SK-N-DZ (cell line): ENCODE measurements at regions not wholly inside any gene's neighbourhood (a gene's known extent, or its start where the extent isn't known, plus 50 kb on each side); places are given as distances from the start of the nearest gene placed in this dataset.

Experiments
- DNase-seq: peaks from one replicate; pipeline ENCODE4 v3.0.0-alpha.2; 2015; ENCODE audit warnings: low spot score

DNA sequence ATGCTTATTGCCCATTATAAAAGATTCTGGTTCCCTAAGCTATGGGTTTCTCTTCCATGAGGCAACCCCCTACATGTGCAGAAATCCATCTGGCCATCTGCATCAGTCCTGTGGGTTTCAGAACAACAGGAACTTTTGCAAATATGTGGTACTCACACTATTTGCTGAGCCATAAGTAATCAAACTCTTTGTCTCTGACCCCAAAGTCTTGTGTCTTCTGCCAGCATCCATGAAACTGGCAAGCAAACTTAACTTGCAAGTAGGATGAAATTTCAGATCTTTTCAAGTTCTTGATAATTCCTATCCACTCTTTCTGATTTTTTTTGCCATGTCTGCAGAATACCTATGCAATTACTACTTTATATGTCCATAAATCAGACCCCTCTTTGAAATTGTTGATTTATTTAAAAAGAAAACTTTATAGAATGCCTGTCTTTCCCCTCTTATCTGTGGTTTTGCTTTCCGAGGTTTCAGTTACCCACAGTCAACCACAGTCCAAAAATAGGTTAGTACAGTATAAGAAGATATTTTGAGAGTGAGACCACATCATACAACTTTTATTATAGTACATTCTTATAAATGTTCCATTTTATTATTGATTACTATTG, 158.4 kb upstream of the IRX3 start:
- no peak for DNase-seq

DNA sequence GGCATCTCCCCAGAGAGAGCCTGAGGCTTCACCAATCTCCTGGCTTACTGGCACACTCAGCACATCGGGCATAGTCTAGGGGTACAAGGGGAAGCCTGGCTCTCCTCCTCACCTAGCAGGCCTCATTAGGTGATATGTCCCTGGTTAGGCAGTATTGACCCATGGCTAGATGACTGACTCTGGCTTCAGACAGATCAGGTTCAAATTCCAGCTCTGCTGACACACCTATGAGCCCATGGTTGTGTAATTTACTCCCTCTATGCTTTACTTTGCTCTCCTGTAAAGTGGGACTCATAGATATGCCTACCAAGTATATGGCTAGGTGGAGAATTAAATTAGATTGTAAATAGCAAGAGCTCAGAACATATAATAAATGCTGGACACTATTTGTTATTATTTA, 157.3 kb upstream of the IRX3 start:
- DNase-seq: no peak

- DNase-seq: no peak
Observed at GRCh38 chr16:54443352-54443751, 156.8 kb upstream of the IRX3 start.

GRCh38 chr16:54442864-54443263, 156.3 kb upstream of the IRX3 start:
- no peak for DNase-seq

DNA sequence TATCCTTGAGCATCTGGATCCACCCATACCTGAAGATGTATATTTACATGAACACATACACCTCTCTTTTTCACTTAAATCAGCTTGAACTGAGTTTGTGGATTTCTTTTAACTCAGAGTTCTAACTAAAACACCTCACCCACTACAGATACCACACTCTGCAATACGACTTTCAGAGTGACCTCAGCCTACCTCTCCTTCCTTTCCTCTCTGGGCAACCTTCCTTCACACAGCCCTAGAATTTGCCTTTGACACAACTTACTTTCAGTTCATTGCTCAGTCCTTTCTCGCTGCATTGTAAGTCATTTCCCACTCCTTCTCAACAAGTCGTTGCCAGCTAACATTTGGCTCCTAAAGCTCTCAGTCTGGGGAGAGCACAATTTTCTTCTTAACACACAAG, 151.9 kb upstream of the IRX3 start:
- no peak for DNase-seq

- DNase-seq: no peak
Observed at GRCh38 chr16:54437921-54438320, 151.3 kb upstream of the IRX3 start.

DNA sequence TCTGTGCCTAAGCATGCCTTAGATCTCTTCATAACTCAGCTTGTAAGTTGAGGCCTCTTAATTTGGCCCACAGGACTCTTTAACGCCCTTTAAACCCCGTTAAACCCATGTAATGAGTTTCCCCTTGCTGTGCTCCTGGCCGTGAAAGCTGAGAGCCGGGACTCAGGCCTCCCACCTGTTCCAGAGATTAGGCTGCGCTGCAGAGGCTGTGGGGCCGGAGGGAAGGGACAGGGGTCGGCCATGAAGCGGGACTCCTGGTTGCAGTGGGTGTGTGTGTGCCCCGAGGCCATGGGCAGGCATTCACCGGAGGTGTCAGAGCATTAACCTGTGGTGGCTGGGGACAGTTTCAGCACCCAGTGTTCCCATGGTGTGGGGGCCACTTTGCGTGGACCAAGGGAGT, 150.8 kb upstream of the IRX3 start:
- no peak for DNase-seq

DNA sequence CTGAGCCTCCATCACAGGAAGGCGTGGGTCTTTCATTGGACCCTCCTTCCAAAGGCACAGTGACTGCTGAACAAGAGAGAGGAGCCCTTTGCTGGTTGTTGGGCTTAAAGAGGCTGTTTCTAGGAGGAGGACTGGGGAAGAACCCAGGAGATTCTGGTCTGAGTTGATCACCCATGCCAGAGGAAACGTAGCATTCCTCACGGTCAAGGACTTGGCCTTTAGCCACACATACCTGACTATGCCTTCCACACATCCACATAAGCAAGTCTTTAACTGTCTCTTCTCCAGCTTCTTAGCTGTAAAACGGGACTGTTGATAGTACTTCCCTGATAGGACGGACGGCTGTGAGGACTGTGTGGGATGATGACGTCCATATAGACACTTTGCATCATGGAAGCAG, 149.8 kb upstream of the IRX3 start:
- no peak for DNase-seq

- DNase-seq: no peak
Observed at GRCh38 chr16:54434859-54435258, 148.3 kb upstream of the IRX3 start.

GRCh38 chr16:54432897-54433229, 146.3 kb upstream of the IRX3 start:
- DNase-seq: no peak

- DNase-seq: no peak
Observed at GRCh38 chr16:54431997-54432896, 145.7 kb upstream of the IRX3 start.

DNA sequence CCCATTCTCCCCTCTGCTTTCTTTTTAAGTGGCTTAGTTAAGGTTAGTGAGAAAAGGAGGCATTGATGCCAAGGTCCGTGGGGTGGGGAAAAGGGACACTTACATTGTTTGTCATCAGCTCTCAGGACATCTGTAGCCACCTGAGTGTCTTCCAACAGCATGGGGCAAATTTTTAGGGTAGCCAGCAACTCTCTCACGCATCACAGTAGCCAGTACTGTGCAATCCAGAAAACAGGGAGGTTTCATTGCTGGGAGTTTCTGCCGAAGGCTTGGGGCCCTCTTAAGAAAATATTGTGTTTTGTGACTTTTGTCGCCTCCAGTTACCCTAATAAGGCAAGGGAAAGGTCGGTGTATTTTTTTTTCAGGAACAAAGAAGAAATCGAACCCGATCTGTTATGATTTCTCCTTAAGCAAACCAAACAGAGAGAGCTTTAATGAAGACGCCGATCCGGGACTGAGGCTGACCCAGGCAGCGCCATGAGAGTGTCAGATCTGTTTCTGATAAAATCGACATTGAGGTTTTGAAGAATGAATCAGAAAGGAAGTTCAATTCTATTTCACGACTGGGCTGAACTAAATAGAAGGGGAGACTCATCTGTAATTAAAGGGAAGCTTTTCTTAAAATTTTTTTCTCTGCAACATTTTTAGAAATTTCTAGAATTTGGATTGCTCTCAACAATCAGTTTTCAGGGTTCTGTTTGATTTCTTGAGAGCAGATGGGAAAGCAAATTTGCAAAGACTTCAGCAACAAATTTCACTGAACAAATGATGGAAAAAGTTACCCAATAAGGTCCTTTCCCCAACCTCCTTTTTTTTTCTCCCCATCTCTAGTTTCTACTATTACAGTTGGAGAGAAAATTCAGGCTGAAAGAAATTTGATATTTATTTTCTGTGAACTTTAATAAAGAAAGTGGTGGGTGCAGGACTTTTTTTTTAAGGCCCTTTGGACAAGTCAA, 144.7 kb upstream of the IRX3 start:
- no peak for DNase-seq

- no peak for DNase-seq
Observed at GRCh38 chr16:54430491-54431030, 144.0 kb upstream of the IRX3 start.

GRCh38 chr16:54429029-54429428, 142.4 kb upstream of the IRX3 start:
- DNase-seq: no peak

GRCh38 chr16:54426553-54426849, 139.9 kb upstream of the IRX3 start:
- no peak for DNase-seq

DNA sequence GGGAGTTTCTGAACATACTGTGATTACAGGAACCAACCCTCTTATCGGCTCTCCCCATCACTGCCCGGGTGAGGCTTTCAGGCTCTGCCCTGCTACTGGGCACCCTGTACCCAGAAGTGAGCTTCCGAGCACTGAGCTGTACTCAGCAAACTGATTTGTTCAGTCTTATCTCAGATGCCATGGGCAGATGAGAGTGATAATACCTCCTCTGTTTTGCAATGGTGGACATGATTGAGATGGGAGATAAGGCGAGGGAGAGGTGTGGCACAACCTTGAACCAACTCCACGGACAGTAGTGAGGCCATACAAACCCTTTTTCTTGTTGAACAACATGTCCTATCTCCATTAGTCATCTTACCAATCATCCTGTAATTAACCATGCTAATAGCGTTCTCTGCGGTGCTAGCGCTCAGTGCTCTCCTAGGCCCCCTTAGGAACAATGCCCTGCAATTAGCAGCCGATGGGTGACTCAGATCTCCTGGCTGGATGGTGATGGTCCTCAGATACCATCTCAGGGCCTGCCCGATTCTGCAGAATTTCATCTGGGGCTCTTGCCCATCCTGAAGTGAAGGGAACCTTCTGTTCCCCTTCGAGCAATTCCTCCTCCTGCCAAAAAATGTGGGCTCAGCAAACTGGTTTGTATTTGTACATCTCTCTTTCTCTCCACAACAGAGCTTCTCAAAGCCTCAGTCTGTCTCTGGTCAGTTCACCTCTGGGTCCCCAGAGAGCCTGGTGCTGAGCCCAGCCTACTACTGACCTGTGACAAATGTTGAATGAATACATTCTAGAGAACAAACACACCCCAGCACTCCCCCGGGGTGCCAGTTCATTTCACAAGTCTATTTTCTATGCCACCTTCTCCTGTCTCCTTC, 139.3 kb upstream of the IRX3 start:
- no peak for DNase-seq

DNA sequence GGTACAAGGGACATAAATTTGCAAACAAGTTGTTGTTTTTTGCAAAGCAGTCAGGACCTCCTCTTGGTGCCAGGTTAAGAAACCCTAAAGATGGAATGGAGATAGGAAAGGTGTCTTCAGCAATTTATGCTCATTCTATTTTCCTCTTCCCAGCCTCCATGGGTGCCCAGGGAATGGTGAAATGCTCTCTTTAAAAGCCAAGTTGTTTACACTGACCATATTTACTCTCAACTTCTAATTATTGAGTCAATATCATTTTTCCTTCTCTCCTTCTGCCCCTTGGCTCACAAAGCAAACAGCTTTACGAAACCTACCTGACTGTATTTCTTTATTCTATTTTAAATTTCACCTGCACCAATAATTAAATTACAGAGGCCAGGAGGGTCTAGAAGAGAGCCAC, 138.5 kb upstream of the IRX3 start:
- DNase-seq: no peak

- no peak for DNase-seq
Observed at GRCh38 chr16:54424043-54424451, 137.5 kb upstream of the IRX3 start.

GRCh38 chr16:54422569-54422978, 136.0 kb upstream of the IRX3 start:
- DNase-seq: no peak

DNA sequence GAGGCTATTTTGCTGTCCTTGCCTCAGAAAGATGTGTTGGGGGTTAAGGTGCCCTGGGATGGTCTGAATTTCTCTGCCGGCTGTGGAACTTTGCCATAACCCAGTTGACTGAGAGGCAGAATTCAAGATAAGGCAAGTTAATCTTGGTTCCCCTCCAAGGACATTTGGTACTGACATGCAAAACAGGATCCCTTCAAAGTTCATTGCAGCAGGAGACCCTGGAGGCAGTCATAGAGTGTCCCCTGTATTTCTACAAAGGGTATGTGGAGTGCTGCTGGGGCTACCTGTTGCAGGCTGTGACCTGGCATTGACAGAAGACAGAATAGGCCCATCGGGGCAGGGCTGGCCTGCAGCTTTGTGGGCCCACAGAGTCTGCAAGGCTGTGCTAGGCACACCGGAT, 135.6 kb upstream of the IRX3 start:
- no peak for DNase-seq

- no peak for DNase-seq
Observed at GRCh38 chr16:54421220-54421619, 134.6 kb upstream of the IRX3 start.
